Colonic mucosa (tissue), 4 donors: ENCODE measurements at regions not wholly inside any gene's neighbourhood (a gene's known extent, or its start where the extent isn't known, plus 50 kb on each side); places are given as distances from the start of the nearest gene placed in this dataset.

ENCODE experiments used
- DNase-seq: peaks from one replicate; pipeline ENCODE4 v3.0.0-alpha.2; 2020
- H3K27ac ChIP-seq: fragments of 200-600 bp; one replicate; pipeline ENCODE4 v1.8.0; 2021
- H3K27me3 ChIP-seq: fragments of 200-600 bp; one replicate; pipeline ENCODE4 v1.8.0; 2021
- H3K36me3 ChIP-seq: fragments of 200-600 bp; one replicate; pipeline ENCODE4 v1.8.0; 2021
- H3K4me1 ChIP-seq: fragments of 200-600 bp; one replicate; pipeline ENCODE4 v1.8.0; 2021; ENCODE audit warnings: mild to moderate bottlenecking
- H3K4me3 ChIP-seq: fragments of 200-600 bp; one replicate; pipeline ENCODE4 v1.8.0; 2021
- H3K9ac ChIP-seq, 2 donors: one replicate each; pipeline ENCODE4 v1.7.0; 2013; ENCODE audit warnings: control low read depth in 2 of 2, low read depth in 2 of 2, low read length in 2 of 2
- H3K9me3 ChIP-seq: fragments of 200-600 bp; one replicate; pipeline ENCODE4 v1.8.0; 2021
- CTCF ChIP-seq: fragments of 200-600 bp; IDR thresholded peaks from one replicate; pipeline ENCODE4 v1.8.0; 2022; ENCODE audit warnings: antibody characterized with exemption, mild to moderate bottlenecking
- intact Hi-C: fragments of 100-400 bp; cut with DNase I; formaldehyde crosslinking; loops from one replicate; pipeline ENCODE4 v1.14.1; 2022
- donor health status: healthy.
- donor health status: DM: no; HTN: no; CAD: no.
- donor health status: DM: no; HTN: no; CAD: no.

GRCh38 chr2:104708967-104709366 is 144.9 kb upstream of the POU3F3 start:
- Histone ChIP-seq H3K9ac (no peak overlapping the region), H3K36me3 (no peaks in the 10 kb centered on the region), H3K4me1 (no peaks in the 10 kb centered on the region), H3K4me3 (no peak overlapping the region), H3K27ac (no peak overlapping the region), H3K27me3 (no peaks in the 10 kb centered on the region), H3K9me3 (no peaks in the 10 kb centered on the region)
- TF ChIP-seq CTCF, result no peak
- intact Hi-C loops, result no loop called here
- DNase-seq, result no peak

DNA sequence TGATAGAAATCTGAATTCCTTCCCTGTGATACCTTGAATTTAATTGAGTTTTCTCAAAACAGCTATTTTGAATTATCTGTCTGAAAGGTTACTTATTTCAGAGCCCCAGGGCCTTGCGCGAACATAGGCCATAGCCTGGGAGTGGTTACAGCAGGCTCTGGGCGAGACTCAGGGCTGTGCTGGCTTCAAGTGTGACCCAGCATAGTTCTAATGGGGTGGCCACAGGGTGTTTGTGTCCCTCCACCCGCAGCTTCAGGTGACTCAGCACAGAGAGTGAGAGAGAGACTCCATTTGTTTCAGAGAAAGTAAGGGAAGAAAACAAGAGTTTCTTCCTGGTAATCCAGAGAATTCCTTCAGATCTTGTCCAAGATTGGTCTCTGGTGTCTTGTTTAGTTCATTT is 137.9 kb upstream of the POU3F3 start:
- Histone ChIP-seq H3K9ac (no peak overlapping the region), H3K4me1 (no peaks in the 10 kb centered on the region), H3K27ac (no peak overlapping the region), H3K4me3 (no peak overlapping the region), H3K27me3 (no peaks in the 10 kb centered on the region), H3K36me3 (no peaks in the 10 kb centered on the region), H3K9me3 (no peaks in the 10 kb centered on the region)
- intact Hi-C loops, result no loop called here
- DNase-seq, result no peak
- no peak for TF ChIP-seq CTCF

GRCh38 chr2:104733226-104733943 is 120.5 kb upstream of the POU3F3 start:
- DNase-seq, result peak; percentile 27
- H3K4me3 ChIP-seq, result no peak overlapping the region
- no peaks in the 10 kb centered on the region for H3K27me3 ChIP-seq
- H3K9ac ChIP-seq, result no peak overlapping the region
- TF ChIP-seq CTCF, result no peak
- H3K27ac ChIP-seq, result no peak overlapping the region
- H3K4me1 ChIP-seq, result no peaks in the 10 kb centered on the region
- intact Hi-C loops, result no loop called here
- H3K9me3 ChIP-seq, result no peaks in the 10 kb centered on the region
- no peaks in the 10 kb centered on the region for H3K36me3 ChIP-seq

DNA sequence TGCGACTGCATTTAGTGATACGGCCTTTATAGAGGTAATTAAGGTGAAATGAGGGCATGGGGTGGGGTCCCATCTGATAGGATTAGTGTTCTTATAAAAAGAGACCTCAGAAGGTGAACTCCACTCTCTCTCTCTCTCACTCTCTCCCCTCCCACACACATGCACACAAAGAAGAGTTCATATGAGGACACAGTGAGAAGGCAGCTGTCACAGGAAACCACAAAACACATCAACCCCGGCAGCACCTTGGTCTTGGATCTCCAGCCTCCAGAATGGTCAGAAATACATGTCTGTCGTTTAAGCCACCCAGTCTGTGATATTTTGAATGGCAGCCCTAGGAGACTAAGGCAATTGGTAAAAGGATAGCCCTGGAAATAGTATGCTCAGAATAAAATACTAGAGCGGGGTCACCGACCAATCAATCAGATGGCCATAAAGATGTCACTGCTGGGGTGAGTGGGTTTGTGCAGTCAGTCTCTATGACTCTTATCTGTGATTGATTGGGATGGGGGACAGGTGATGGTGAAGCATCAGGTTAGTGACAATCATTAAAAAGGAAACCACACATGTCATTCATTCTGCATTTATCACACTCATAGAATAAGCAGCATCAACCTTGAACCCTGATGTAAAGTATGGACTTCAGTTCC is 118.9 kb upstream of the POU3F3 start:
- no peak overlapping the region for H3K4me3 ChIP-seq
- H3K9ac ChIP-seq, result no peak overlapping the region
- no peaks in the 10 kb centered on the region for H3K36me3 ChIP-seq
- no peaks in the 10 kb centered on the region for H3K9me3 ChIP-seq
- intact Hi-C loops, result no loop called here
- TF ChIP-seq CTCF, result no peak
- no peak overlapping the region for H3K27ac ChIP-seq
- DNase-seq, result no peak
- H3K27me3 ChIP-seq, result no peaks in the 10 kb centered on the region
- no peaks in the 10 kb centered on the region for H3K4me1 ChIP-seq

- Histone ChIP-seq H3K27me3 (no peaks in the 10 kb centered on the region), H3K4me3 (no peak overlapping the region), H3K27ac (no peak overlapping the region), H3K9ac (no peak overlapping the region), H3K9me3 (no peaks in the 10 kb centered on the region), H3K4me1 (no peaks in the 10 kb centered on the region), H3K36me3 (no peaks in the 10 kb centered on the region)
- no peak for TF ChIP-seq CTCF
- intact Hi-C loops, result no loop called here
- DNase-seq, result no peak
These were observed 117.9 kb upstream of the POU3F3 start for GRCh38 chr2:104736026-104736425.
